ENCODE measurements at regions not wholly inside any gene's neighbourhood (a gene's known extent, or its start where the extent isn't known, plus 50 kb on each side); places are given as distances from the start of the nearest gene placed in this dataset.

- H3K4me2 ChIP-seq (ENCODE audit: low read length), result no peak overlapping the region
- no peaks in the 10 kb centered on the region for H3K4me1 ChIP-seq (ENCODE audit: insufficient read depth, low read length, poor library complexity, severe bottlenecking)
- ChIA-PET POLR2A (no interaction called here), CTCF (ENCODE audit: unreplicated experiment) (no interaction called here)
- BruUV-seq (replicated peaks), result no TSS peak
- no peaks in the 10 kb centered on the region; the same call in 1 of the 2 replicates for H4K20me1 ChIP-seq (ENCODE audit: insufficient read depth, low read length)
- no peaks in the 10 kb centered on the region for H3K79me2 ChIP-seq (ENCODE audit: insufficient read depth, low read depth, low read length)
- H3K36me3 ChIP-seq (ENCODE audit: insufficient read depth, low read length), result no peaks in the 10 kb centered on the region
- H3K9me3 ChIP-seq (ENCODE audit: low read length), result no peaks in the 10 kb centered on the region
- TF ChIP-seq EZH2phosphoT487 (IDR thresholded peaks at IDR 0.05; ENCODE audit: borderline replicate concordance, low read depth, low read length) (no peak), CTCF (conservative IDR thresholded peaks at IDR 0.05; ENCODE audit: low read length) (no peak)
- intact Hi-C loops (cut with micrococcal nuclease; ENCODE audit: unreplicated experiment), result no loop called here
- H2AFZ ChIP-seq (ENCODE audit: low read length), result no peak overlapping the region
- H3K9me2 ChIP-seq (ENCODE audit: insufficient read depth, low read length), result no peaks in the 10 kb centered on the region
- H3K27ac ChIP-seq (ENCODE audit: low read depth, low read length, poor library complexity, severe bottlenecking), result no peak overlapping the region
- no peak for DNase-seq (ENCODE audit: low spot score)
- H3K4me3 ChIP-seq (ENCODE audit: low read depth, low read length, poor library complexity, severe bottlenecking), result no peak overlapping the region
These were observed 122.5 kb upstream of the TMEM161B start for GRCh38 chr5:88391116-88391515.

- Histone ChIP-seq H3K79me2 (ENCODE audit: insufficient read depth, low read depth, low read length) (no peaks in the 10 kb centered on the region), H3K4me3 (ENCODE audit: low read depth, low read length, poor library complexity, severe bottlenecking) (no peak overlapping the region), H3K27ac (ENCODE audit: low read depth, low read length, poor library complexity, severe bottlenecking) (no peak overlapping the region), H3K4me1 (ENCODE audit: insufficient read depth, low read length, poor library complexity, severe bottlenecking) (no peaks in the 10 kb centered on the region), H3K9me2 (ENCODE audit: insufficient read depth, low read length) (no peaks in the 10 kb centered on the region), H3K4me2 (ENCODE audit: low read length) (no peak overlapping the region), H4K20me1 (ENCODE audit: insufficient read depth, low read length) (no peaks in the 10 kb centered on the region; the same call in 1 of the 2 replicates), H2AFZ (ENCODE audit: low read length) (no peak overlapping the region), H3K9me3 (ENCODE audit: low read length) (no peaks in the 10 kb centered on the region), H3K36me3 (ENCODE audit: insufficient read depth, low read length) (no peaks in the 10 kb centered on the region)
- CTCF ChIA-PET (ENCODE audit: unreplicated experiment), result no interaction called here
- intact Hi-C loops (cut with micrococcal nuclease; ENCODE audit: unreplicated experiment), result no loop called here
- TF ChIP-seq CTCF (conservative IDR thresholded peaks at IDR 0.05; ENCODE audit: low read length) (no peak), EZH2phosphoT487 (IDR thresholded peaks at IDR 0.05; ENCODE audit: borderline replicate concordance, low read depth, low read length) (no peak)
- POLR2A ChIA-PET, result interaction anchor here (0.5 to 0.6 kb wide), 2 partner anchors 12 to 160 kb away, joined by 3 to 4 read pairs; no protein-coding TSS in a partner anchor
- DNase-seq (ENCODE audit: low spot score), result no peak
- BruUV-seq (replicated peaks), result no TSS peak
These were observed 121.8 kb upstream of the TMEM161B start for GRCh38 chr5:88390481-88390880.

GRCh38 chr5:88390096-88390441, 121.4 kb upstream of the TMEM161B start:
- intact Hi-C loops (cut with micrococcal nuclease; ENCODE audit: unreplicated experiment), result no loop called here
- Histone ChIP-seq H3K79me2 (ENCODE audit: insufficient read depth, low read depth, low read length) (no peaks in the 10 kb centered on the region), H3K4me1 (ENCODE audit: insufficient read depth, low read length, poor library complexity, severe bottlenecking) (no peaks in the 10 kb centered on the region), H3K36me3 (ENCODE audit: insufficient read depth, low read length) (no peaks in the 10 kb centered on the region), H3K9me3 (ENCODE audit: low read length) (no peaks in the 10 kb centered on the region), H3K4me2 (ENCODE audit: low read length) (no peak overlapping the region), H3K27ac (ENCODE audit: low read depth, low read length, poor library complexity, severe bottlenecking) (no peak overlapping the region), H3K4me3 (ENCODE audit: low read depth, low read length, poor library complexity, severe bottlenecking) (no peak overlapping the region), H3K9me2 (ENCODE audit: insufficient read depth, low read length) (no peaks in the 10 kb centered on the region), H4K20me1 (ENCODE audit: insufficient read depth, low read length) (no peaks in the 10 kb centered on the region; the same call in 1 of the 2 replicates), H2AFZ (ENCODE audit: low read length) (no peak overlapping the region)
- ChIA-PET POLR2A (interaction anchor here (0.6 kb wide), 1 partner anchor 159 kb away, joined by 3 read pairs; no protein-coding TSS in a partner anchor), CTCF (ENCODE audit: unreplicated experiment) (no interaction called here)
- BruUV-seq (replicated peaks), result no TSS peak
- DNase-seq (ENCODE audit: low spot score), result no peak
- TF ChIP-seq EZH2phosphoT487 (IDR thresholded peaks at IDR 0.05; ENCODE audit: borderline replicate concordance, low read depth, low read length) (no peak), CTCF (conservative IDR thresholded peaks at IDR 0.05; ENCODE audit: low read length) (no peak)
